Stimulated activated effector memory CD8-positive, alpha-beta T cell treated with anti-CD3 and anti-CD28 coated beads, Interleukin-12 subunit alpha, Interleukin-12 subunit beta, amount 100 ng/mL, for 72 hours (primary cell): ENCODE measurements at regions not wholly inside any gene's neighbourhood (a gene's known extent, or its start where the extent isn't known, plus 50 kb on each side); places are given as distances from the start of the nearest gene placed in this dataset.

Experiments
- ATAC-seq: fragments of 150-1000 bp; cut with Tn5 transposase; 2 replicates; pipeline ENCODE4 v1.10.0; 2021
- DNase-seq, 2 donors: peaks; one replicate each; pipeline ENCODE4 v3.0.0; 2021 to 2022; ENCODE audit warnings: low spot score in 2 of 2
- H3K27ac Mint-ChIP-seq: one replicate; pipeline ENCODE4 v1.8.0; 2022; ENCODE audit warnings: mild to moderate bottlenecking, mixed read lengths
- H3K36me3 Mint-ChIP-seq: one replicate; pipeline ENCODE4 v1.8.0; 2022; ENCODE audit warnings: mild to moderate bottlenecking, mixed read lengths
- H3K4me1 Mint-ChIP-seq: one replicate; pipeline ENCODE4 v1.8.0; 2022; ENCODE audit warnings: mixed read lengths
- H3K4me3 Mint-ChIP-seq: one replicate; pipeline ENCODE4 v1.8.0; 2022; ENCODE audit warnings: mild to moderate bottlenecking, mixed read lengths
- H3K9me3 Mint-ChIP-seq: one replicate; pipeline ENCODE4 v1.8.0; 2022; ENCODE audit warnings: mixed read lengths

DNA sequence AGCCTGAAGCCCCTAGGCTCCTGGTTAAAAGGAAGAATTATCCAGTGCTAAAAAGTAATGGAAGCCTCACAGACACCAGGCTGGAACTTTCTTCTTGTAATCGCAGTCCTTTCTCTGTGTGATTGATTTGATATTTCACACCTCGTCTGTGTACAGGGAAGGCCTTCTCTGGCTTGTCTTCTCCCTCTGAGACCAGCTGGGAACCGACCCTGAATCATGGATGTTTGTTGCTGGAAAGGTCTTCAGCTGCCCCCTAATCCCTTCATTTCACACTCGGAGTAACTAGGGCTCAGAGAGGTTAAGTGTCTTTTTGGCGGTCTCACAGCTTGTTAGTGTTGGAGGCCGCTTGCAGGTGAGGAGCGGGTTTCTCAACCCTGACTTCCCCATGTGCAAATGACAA lies 500.2 kb upstream of the CDH4 start:
- Mint-ChIP-seq H3K27ac (no peak overlapping the region), H3K4me3 (no peak overlapping the region), H3K9me3 (no peaks in the 10 kb centered on the region), H3K4me1 (no peaks in the 10 kb centered on the region), H3K36me3 (no peaks in the 10 kb centered on the region)
- no peak for ATAC-seq
- peak in 1 of 2 donors; percentile 1 for DNase-seq

DNA sequence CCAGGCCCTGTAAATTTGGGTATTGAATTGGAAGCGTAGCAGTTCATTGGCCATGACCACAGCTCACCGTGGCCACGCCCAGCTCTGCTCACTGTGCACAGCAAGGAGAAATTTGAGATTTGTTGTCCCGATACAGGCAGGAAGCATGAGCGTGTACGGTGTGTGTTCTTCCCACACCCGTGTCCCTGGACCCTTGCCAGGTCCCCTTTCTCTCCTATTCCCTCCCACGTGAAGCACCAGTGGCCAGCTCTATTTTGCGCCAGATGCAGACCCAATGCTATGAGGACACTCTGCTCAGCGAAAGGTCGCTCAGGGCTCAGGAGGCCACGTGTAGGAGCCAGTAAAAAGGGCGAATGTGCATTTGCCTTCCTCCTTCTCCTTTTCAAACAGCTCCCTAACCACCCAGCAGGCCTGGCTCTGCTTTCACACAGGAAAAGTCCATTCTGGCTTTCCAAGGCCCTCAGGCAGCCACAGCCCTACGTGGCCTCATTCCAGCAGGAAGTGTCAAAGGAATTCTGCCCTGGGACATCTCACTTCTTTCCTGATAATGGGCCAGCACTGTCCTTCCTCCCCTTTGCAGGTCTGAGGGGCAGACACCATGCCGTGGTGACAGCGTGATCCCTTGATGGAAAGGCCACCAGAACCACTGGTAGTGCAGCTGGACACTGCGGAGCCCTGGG lies 499.2 kb upstream of the CDH4 start:
- H3K4me1 Mint-ChIP-seq, result no peaks in the 10 kb centered on the region
- no peaks in the 10 kb centered on the region for H3K36me3 Mint-ChIP-seq
- no peak overlapping the region for H3K4me3 Mint-ChIP-seq
- no peaks in the 10 kb centered on the region for H3K9me3 Mint-ChIP-seq
- no peak for ATAC-seq
- H3K27ac Mint-ChIP-seq, result no peak overlapping the region
- peak in 1 of 2 donors; percentile 22 for DNase-seq

DNA sequence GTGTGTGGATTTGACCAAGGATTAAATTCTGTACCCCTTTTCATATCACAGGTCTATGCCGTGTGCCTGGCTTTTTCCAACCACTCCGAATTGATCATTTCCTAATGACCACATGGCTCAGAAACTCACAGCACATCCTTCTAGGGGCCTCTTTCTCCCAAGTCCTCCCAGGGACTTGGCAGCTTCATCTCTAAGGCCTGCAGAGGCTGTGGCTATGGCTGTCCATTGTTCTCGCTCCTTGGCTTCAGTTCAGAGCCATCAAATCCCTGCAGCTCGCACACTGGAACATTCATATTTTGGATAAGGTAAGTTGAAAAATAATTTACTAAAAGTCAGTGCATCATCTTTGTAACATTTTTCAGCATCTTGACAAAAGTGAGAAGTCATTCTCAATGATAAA lies 497.2 kb upstream of the CDH4 start:
- Mint-ChIP-seq H3K4me1 (no peaks in the 10 kb centered on the region), H3K27ac (no peak overlapping the region), H3K4me3 (no peak overlapping the region), H3K9me3 (no peaks in the 10 kb centered on the region), H3K36me3 (no peaks in the 10 kb centered on the region)
- DNase-seq, result peak in 1 of 2 donors; percentile 2
- no peak for ATAC-seq

DNA sequence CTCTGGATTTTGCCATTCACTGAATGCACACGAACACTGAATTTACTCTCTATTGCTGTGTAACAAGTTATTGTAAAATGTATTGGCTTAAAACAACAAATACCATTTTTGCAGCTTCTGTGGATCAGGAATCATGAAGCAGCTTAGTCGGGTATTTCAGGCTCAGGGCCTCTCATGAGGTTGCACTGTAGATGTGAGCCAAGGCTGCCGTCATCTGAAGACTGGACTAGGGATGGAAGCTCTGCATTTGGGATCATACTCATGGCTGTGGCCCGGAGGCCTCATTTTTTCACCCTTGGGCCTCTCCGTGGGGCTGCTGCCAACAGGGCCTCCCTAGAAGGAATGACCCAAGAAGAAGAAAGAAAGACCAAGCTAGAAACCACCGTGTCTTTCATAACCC lies 492.4 kb upstream of the CDH4 start:
- DNase-seq (peak in 1 of 2 donors; percentile 17), ATAC-seq (no peak)
- Mint-ChIP-seq H3K4me1 (no peaks in the 10 kb centered on the region), H3K36me3 (no peaks in the 10 kb centered on the region), H3K9me3 (no peaks in the 10 kb centered on the region), H3K27ac (no peak overlapping the region), H3K4me3 (no peak overlapping the region)

DNA sequence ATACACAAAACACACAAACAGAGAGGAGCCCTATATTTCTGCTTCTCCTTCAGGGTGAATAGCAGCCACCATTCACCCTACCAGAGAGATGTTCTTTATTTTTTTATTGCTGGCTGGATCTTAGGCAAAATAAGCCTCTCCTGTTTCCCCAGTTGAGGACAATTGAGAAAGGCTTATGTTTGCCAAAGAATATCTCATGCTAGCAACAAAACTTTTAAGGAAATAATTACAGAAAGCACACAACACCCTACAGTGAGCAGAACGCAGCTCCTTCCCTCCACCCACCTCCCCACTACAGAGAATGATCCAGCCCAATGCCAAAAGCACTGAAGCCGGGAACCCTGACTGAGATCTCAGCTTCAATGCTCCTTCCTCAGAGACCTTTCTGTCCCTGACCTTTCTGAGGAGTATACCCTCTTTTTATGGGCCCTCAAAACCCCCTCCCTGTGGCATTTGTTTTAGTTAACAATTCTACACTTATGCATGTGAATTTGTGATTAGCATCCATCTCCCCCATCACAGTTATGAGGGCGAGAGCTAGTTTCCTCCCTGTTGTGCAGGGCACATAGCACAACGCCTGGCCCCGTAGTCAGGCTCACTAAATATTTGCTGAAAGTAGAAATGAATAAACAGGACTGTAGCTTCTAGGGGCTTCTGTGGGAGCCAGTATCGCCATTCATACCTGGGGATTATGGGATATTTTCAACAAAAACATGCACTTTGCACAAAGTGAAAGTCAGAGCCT lies 491.6 kb upstream of the CDH4 start:
- H3K4me3 Mint-ChIP-seq, result no peak overlapping the region
- no peaks in the 10 kb centered on the region for H3K4me1 Mint-ChIP-seq
- no peak overlapping the region for H3K27ac Mint-ChIP-seq
- no peak for DNase-seq
- no peak for ATAC-seq
- H3K36me3 Mint-ChIP-seq, result no peaks in the 10 kb centered on the region
- no peaks in the 10 kb centered on the region for H3K9me3 Mint-ChIP-seq

DNA sequence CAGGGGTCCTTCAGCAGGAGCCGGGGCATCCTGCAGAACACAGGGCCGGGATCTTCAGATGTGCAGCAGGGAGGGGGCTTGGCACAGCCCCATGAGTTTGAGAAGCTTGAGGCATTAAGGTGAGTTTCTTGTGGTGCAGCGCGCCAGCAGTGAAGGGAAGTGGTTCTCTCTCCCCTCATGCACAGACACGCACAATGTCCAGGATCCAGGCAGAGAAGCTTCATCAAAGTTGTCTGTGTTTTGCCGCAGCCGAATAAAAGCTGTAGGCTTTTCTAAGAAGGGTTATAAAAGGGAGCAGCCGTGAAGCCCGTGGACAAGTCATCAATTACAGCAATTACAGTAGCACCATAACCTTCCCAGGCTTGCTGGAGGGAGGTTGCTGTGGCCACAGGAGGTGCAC lies 491.0 kb upstream of the CDH4 start:
- ATAC-seq, result no peak
- Mint-ChIP-seq H3K27ac (no peak overlapping the region), H3K4me1 (no peaks in the 10 kb centered on the region), H3K36me3 (no peaks in the 10 kb centered on the region), H3K9me3 (no peaks in the 10 kb centered on the region), H3K4me3 (no peak overlapping the region)
- peak in 1 of 2 donors; percentile 12 for DNase-seq

DNA sequence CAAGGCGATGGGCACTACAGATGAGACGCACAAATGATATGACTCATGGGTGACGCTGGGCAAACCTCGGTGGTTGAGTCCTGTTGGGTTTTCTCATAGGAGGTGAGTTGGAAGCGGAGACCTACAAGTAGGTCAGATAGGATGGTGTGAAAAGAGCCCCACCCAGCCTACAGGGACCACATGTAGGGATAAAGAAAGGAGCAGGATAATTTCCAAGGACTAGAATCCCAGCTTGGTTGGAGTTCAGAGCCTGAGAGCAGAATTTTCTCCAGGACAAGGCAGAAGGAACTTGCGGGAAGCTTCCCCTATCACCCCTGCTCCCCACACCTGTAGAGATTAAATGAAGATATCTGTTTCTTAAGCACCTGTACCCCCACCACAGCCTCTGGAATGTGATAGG lies 489.7 kb upstream of the CDH4 start:
- no peaks in the 10 kb centered on the region for H3K4me1 Mint-ChIP-seq
- H3K27ac Mint-ChIP-seq, result no peak overlapping the region
- peak in 1 of 2 donors; percentile 3 for DNase-seq
- no peak for ATAC-seq
- H3K36me3 Mint-ChIP-seq, result no peaks in the 10 kb centered on the region
- H3K9me3 Mint-ChIP-seq, result no peaks in the 10 kb centered on the region
- H3K4me3 Mint-ChIP-seq, result no peak overlapping the region

DNA sequence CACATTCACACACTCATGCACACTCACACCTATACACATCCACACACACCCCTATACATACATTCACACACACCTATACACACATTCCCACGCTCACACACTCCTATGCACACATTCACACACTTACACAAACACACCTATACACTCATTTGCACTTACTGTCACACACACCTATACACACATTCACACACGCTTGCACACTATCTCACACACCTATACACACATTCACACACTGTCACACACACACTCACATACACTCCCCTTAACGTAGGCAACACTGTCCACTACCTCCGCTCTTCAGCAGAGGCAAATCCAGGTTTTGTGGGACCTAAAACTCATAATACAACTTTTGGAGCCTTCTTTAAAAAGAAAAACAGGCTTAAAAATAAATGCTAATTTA lies 487.7 kb upstream of the CDH4 start:
- no peak for ATAC-seq
- no peak for DNase-seq
- no peak overlapping the region for H3K27ac Mint-ChIP-seq
- no peaks in the 10 kb centered on the region for H3K36me3 Mint-ChIP-seq
- H3K9me3 Mint-ChIP-seq, result no peaks in the 10 kb centered on the region
- H3K4me3 Mint-ChIP-seq, result no peak overlapping the region
- no peaks in the 10 kb centered on the region for H3K4me1 Mint-ChIP-seq

DNA sequence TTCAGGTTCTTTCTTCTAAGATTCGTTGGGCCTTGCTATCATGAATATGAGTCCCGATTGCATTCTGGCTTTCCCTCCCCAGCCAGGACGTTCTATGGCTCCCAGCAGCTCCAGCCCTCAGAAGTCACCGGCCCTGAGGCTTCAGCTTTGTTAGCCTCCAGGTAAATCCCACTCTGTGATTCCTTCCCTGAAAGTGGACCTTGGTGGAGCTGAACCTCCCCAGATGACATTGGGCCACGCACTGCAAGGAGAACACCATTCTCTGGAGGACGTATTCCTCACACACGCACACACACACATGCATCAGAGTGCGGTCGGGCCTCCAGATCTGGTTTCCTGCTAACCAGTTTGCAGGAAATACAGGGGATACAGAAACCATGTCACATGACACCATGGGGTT lies 487.3 kb upstream of the CDH4 start:
- H3K4me3 Mint-ChIP-seq, result no peak overlapping the region
- H3K4me1 Mint-ChIP-seq, result no peaks in the 10 kb centered on the region
- no peak for ATAC-seq
- peak in 1 of 2 donors; percentile 17 for DNase-seq
- H3K36me3 Mint-ChIP-seq, result no peaks in the 10 kb centered on the region
- H3K27ac Mint-ChIP-seq, result no peak overlapping the region
- no peaks in the 10 kb centered on the region for H3K9me3 Mint-ChIP-seq

DNA sequence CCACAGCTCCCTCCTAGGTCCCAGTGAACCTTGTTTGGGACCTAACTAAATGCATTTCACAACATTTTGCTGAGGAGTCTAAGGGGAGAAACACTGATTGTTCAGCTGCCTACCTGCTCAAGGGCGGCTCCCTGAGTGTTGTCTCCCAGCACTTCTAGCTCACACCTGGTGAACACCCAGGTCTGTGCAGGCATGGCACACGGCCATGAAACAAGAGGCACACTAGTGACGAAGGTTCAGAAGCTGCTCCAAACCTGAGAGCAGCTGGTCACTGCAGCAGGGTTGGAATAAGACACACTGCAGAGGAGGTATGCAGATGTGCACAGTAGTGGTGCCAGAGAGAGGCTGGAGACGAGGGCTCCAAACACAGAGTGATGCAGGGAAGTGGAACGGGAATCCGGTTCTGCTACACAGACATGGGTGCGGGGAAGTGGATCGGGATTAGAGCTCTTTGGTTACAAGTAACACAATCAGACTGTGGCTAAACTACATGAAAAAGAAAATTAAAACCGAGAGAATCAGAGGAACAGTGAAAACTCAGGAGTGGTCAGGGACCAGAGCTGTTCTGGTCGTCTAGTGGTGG lies 486.1 kb upstream of the CDH4 start:
- H3K27ac Mint-ChIP-seq, result no peak overlapping the region

DNA sequence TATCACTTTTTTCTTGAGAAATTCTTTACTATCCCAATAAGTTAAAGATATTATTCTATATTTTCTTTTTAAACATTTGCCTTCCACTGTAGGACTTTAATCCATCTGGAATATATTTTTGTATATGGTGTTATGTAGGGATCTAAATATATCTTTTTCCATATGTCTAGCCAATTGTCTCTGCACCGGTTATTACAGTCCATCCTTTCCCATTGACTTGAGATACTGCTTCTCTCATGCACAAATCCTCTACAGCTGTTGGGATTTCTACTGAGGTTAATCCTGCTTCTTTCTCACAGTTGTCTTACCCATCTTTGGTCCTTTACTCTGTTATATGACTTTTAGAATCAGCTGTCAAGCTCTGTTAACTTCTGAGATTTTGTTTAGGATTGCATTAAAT lies 483.8 kb upstream of the CDH4 start:
- DNase-seq, result no peak
- no peaks in the 10 kb centered on the region for H3K36me3 Mint-ChIP-seq
- H3K4me3 Mint-ChIP-seq, result no peak overlapping the region
- no peak overlapping the region for H3K27ac Mint-ChIP-seq
- no peaks in the 10 kb centered on the region for H3K4me1 Mint-ChIP-seq
- no peaks in the 10 kb centered on the region for H3K9me3 Mint-ChIP-seq
- ATAC-seq, result no peak

More for the DNA sequence above, 486.1 kb upstream of the CDH4 start:
- peak in 1 of 2 donors; percentile 23 for DNase-seq
- no peak overlapping the region for H3K4me3 Mint-ChIP-seq
- no peaks in the 10 kb centered on the region for H3K9me3 Mint-ChIP-seq
- no peaks in the 10 kb centered on the region for H3K4me1 Mint-ChIP-seq
- ATAC-seq, result no peak
- H3K36me3 Mint-ChIP-seq, result no peaks in the 10 kb centered on the region

DNA sequence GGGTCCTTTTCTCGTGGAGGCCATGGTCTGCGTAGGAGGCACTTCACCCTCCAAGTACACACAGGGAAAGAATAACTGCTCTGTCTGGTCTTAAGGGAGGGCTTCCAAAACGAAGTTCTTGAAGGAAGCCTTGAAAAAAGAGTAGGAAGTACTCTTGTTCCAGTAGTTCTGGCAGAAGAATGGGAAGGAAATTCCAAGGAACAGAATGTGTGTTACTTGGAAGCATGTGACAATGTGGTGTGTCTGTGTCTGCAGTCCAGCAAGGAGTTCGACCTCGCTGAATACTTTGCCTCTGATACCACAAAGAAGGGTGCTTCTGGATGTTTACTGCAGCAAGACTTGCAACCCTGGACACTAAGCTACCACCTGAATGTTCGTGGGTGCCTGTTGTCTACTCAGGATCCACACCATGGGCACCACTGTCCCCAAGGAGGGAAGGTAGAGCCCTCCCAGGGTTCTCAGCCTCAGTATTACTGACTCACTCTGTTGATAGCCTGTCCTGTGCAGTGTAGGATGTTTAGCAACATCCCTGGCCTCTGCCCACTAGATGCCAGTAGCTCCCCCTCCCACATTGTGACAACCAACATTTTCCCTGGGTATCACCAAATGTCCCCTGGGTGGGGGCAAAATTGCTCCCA lies 471.6 kb upstream of the CDH4 start:
- no peak overlapping the region for H3K4me3 Mint-ChIP-seq
- H3K27ac Mint-ChIP-seq, result no peak overlapping the region
- H3K9me3 Mint-ChIP-seq, result no peaks in the 10 kb centered on the region
- H3K4me1 Mint-ChIP-seq, result no peaks in the 10 kb centered on the region
- ATAC-seq, result no peak
- no peak for DNase-seq
- no peaks in the 10 kb centered on the region for H3K36me3 Mint-ChIP-seq

DNA sequence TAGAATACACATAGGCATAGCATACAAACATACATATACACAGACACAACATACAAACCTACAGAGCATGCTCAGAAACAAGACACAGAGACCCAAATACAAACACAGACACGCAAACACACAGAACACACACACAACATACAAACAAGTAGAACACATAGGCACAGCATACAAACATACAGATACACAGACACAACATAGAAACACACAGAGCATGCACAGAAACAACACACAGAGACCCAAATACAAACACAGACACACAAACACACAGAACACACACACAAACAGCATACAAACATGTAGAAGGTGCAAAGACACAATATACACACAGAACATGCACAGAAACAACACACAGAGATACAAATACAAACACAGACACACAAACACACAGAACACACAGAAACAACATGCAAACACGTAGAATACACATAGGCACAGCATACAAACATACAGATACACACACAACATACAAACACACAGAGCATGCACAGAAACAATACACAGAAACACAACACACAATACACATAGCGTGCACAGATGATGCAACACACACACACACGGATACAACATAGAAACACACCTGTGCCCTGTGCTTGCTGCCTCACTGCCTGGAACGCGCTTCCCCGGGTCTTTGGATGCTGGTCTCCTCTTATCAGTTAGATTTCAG lies 469.0 kb upstream of the CDH4 start:
- Mint-ChIP-seq H3K4me3 (no peak overlapping the region), H3K36me3 (no peaks in the 10 kb centered on the region), H3K4me1 (no peaks in the 10 kb centered on the region), H3K27ac (no peak overlapping the region), H3K9me3 (no peaks in the 10 kb centered on the region)
- DNase-seq (no peak), ATAC-seq (no peak)

DNA sequence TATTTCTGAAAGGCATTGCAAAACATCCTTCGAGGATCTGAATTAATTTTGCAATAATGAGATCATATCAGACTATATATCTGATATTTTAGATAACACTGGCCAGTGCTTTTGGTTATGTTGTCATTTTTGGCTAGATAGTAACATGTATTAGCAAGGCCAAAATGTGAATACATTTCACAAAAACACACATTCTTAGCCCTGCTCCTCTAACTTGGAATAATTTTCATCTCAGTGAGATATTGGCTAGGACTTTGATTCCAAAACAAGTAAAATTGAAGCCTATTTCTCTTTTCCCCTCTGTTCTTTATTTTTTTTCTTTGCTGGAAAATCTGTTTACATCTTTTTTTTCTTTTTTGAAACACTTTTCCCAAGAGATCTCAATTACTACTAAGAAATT lies 466.8 kb upstream of the CDH4 start:
- Mint-ChIP-seq H3K4me1 (no peaks in the 10 kb centered on the region), H3K36me3 (no peaks in the 10 kb centered on the region), H3K27ac (no peak overlapping the region), H3K9me3 (no peaks in the 10 kb centered on the region), H3K4me3 (no peak overlapping the region)
- DNase-seq, result no peak
- ATAC-seq, result no peak

DNA sequence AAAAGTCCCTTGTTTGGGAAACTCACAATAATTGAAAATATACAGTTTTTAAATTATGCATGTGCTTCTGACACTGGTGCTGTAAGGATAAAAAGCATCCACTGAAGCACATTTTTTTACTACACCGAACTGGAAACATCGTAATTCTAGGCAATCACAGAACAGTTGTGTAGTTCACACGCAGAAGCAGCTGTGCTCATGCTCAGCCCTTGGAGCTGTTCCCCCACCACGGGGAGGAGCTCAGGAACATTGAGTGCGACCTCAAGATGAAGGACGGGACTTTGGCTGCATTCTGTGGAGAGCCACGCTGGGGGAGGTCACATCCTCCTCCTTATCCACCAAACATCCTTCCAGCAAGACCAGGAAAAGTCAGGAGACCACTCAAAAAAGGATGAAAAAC lies 466.3 kb upstream of the CDH4 start:
- no peaks in the 10 kb centered on the region for H3K4me1 Mint-ChIP-seq
- H3K4me3 Mint-ChIP-seq, result no peak overlapping the region
- no peak for DNase-seq
- no peaks in the 10 kb centered on the region for H3K36me3 Mint-ChIP-seq
- no peaks in the 10 kb centered on the region for H3K9me3 Mint-ChIP-seq
- ATAC-seq, result no peak
- no peak overlapping the region for H3K27ac Mint-ChIP-seq
